ENCODE measurements at regions not wholly inside any gene's neighbourhood (a gene's known extent, or its start where the extent isn't known, plus 50 kb on each side); places are given as distances from the start of the nearest gene placed in this dataset.

DNA sequence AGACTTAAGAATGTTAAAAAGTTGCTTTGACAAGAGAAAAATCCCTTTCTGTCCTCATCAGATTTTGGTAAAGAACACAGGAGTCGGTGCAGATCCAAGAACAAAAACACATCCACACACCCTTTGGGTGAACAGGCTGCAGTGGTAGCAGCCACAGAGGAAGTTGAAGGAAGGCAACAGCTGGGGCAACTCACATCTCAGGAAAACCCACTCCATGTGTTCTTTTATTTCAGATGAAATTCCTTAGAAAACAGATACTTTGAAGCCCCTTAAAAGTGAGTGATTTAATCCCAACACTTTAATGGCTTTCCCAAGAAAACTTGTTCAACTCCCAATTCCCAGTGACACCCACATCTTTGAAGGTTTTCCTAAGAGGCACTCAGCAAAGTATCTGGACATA lies 271.3 kb downstream of the ICOS start:
- Histone ChIP-seq H3F3A (replicated peaks; ENCODE audit: low read depth) (no peaks in the 10 kb centered on the region), H3K4me1 (ENCODE audit: insufficient read depth) (peaks cover 20% of the 10 kb centered on the region), H3K4me3 (no peak overlapping the region), H3K4me2 (no peak overlapping the region), H3K27me3 (ENCODE audit: insufficient read depth) (peaks cover 16% of the 10 kb centered on the region; the same call in 1 of the 2 replicates), H3K27ac (ENCODE audit: low read depth) (no peak overlapping the region), H3K36me3 (ENCODE audit: insufficient read depth) (no peaks in the 10 kb centered on the region), H3K79me2 (replicated peaks; ENCODE audit: insufficient read depth) (no peaks in the 10 kb centered on the region), H3K9me2 (ENCODE audit: insufficient read depth) (no peaks in the 10 kb centered on the region), H2AFZ (no peak overlapping the region), H4K20me1 (replicated peaks; ENCODE audit: insufficient read depth) (no peaks in the 10 kb centered on the region)
- peaks cover 16% of the 10 kb centered on the region for H3K27me3 Mint-ChIP-seq (ENCODE audit: insufficient read depth, low read depth, poor library complexity)
- peaks cover 28% of the 10 kb centered on the region for H3K4me1 Mint-ChIP-seq
- no peak for TF ChIP-seq CTCF (conservative IDR thresholded peaks at IDR 0.05; ENCODE audit: low read depth in 2 of 2)
- TF ChIP-seq POLR2AphosphoS5 (IDR thresholded peaks at IDR 0.05; ENCODE audit: low read depth): no peak
- TF ChIP-seq NANOG (IDR thresholded peaks at IDR 0.05; ENCODE audit: borderline replicate concordance): no peak
- no peak for TF ChIP-seq ZNF462 (CRISPR knock-in tag; IDR thresholded peaks at IDR 0.05)
- TF ChIP-seq EZH2 (IDR thresholded peaks at IDR 0.05; ENCODE audit: low read depth, unreplicated experiment): no peak
- TF ChIP-seq JUNB (IDR thresholded peaks at IDR 0.05; ENCODE audit: unreplicated experiment): no peak
- no peak for TF ChIP-seq ZNF114 (CRISPR knock-in tag; IDR thresholded peaks at IDR 0.05)
- no peak for TF ChIP-seq CREB1 (CRISPR knock-in tag; IDR thresholded peaks at IDR 0.05; ENCODE audit: low read depth)
- no peak for TF ChIP-seq ZNF331 (CRISPR knock-in tag; IDR thresholded peaks at IDR 0.05; ENCODE audit: low read depth)
- TF ChIP-seq REST (IDR thresholded peaks at IDR 0.05; ENCODE audit: unreplicated experiment): no peak
- no peak for TF ChIP-seq EZH2phosphoT487 (IDR thresholded peaks at IDR 0.05; ENCODE audit: unreplicated experiment)
- TF ChIP-seq STAT1 (IDR thresholded peaks at IDR 0.05; ENCODE audit: unreplicated experiment): no peak
- TF ChIP-seq ETS1 (IDR thresholded peaks at IDR 0.05): no peak
- no peak overlapping the region for H3K27ac Mint-ChIP-seq
- ATAC-seq: no peak
- no peaks in the 10 kb centered on the region; the same call in 2 of the 3 replicates for H3K36me3 Mint-ChIP-seq (ENCODE audit: low read depth)
- H3K4me3 Mint-ChIP-seq: no peak overlapping the region
- no peaks in the 10 kb centered on the region; the same call in 2 of the 3 replicates for H3K9me3 Mint-ChIP-seq
- DNase-seq (ENCODE audit: low spot score): no peak

Measured in GM23338 (cell line).